ENCODE measurements at regions not wholly inside any gene's neighbourhood (a gene's known extent, or its start where the extent isn't known, plus 50 kb on each side); places are given as distances from the start of the nearest gene placed in this dataset.
"Not testable (repeated sequence)": the region's sequence is repeated elsewhere in the genome, so short reads cannot be mapped to it uniquely, and the experiment has no call there.

GRCh38 chr7:131830681-131831080 lies 274.3 kb upstream of the PODXL start:
- no peak overlapping the region for H3K4me3 ChIP-seq (ENCODE audit: low read depth, low read length)
- no peak for DNase-seq (ENCODE audit: low read depth)

GRCh38 chr7:131829947-131830558 lies 273.6 kb upstream of the PODXL start:
- H3K4me3 ChIP-seq (ENCODE audit: low read depth, low read length) = no peak overlapping the region
- no peak for DNase-seq (ENCODE audit: low read depth)

GRCh38 chr7:131827421-131827820 lies 271.0 kb upstream of the PODXL start:
- no peak for DNase-seq (ENCODE audit: low read depth)
- H3K4me3 ChIP-seq (ENCODE audit: low read depth, low read length) = no peak overlapping the region

- DNase-seq (ENCODE audit: low read depth) = no peak
- no peak overlapping the region for H3K4me3 ChIP-seq (ENCODE audit: low read depth, low read length)
These were observed 270.5 kb upstream of the PODXL start for GRCh38 chr7:131826960-131827359.

GRCh38 chr7:131823961-131824440 lies 267.6 kb upstream of the PODXL start:
- DNase-seq (ENCODE audit: low read depth); H3K4me3 ChIP-seq (ENCODE audit: low read depth, low read length): not testable (repeated sequence)

GRCh38 chr7:131819891-131820290 lies 263.5 kb upstream of the PODXL start:
- no peak overlapping the region for H3K4me3 ChIP-seq (ENCODE audit: low read depth, low read length)
- DNase-seq (ENCODE audit: low read depth) = no peak

GRCh38 chr7:131816391-131817007 lies 260.1 kb upstream of the PODXL start:
- no peak for DNase-seq (ENCODE audit: low read depth)
- no peak overlapping the region for H3K4me3 ChIP-seq (ENCODE audit: low read depth, low read length)

GRCh38 chr7:131808736-131809135 lies 252.3 kb upstream of the PODXL start:
- H3K4me3 ChIP-seq (ENCODE audit: low read depth, low read length) = no peak overlapping the region
- no peak for DNase-seq (ENCODE audit: low read depth)

- not testable (repeated sequence) for DNase-seq (ENCODE audit: low read depth); H3K4me3 ChIP-seq (ENCODE audit: low read depth, low read length)
These were observed 251.7 kb upstream of the PODXL start for GRCh38 chr7:131808156-131808555.

- no peak for DNase-seq (ENCODE audit: low read depth)
- H3K4me3 ChIP-seq (ENCODE audit: low read depth, low read length) = no peak overlapping the region
These were observed 247.4 kb upstream of the PODXL start for GRCh38 chr7:131803816-131804215.

- no peak for DNase-seq (ENCODE audit: low read depth)
- H3K4me3 ChIP-seq (ENCODE audit: low read depth, low read length) = no peak overlapping the region
These were observed 245.9 kb upstream of the PODXL start for GRCh38 chr7:131802195-131802864.

GRCh38 chr7:131800531-131800930 lies 244.1 kb upstream of the PODXL start:
- no peak for DNase-seq (ENCODE audit: low read depth)
- no peak overlapping the region for H3K4me3 ChIP-seq (ENCODE audit: low read depth, low read length)

GRCh38 chr7:131800008-131800407 lies 243.6 kb upstream of the PODXL start:
- no peak for DNase-seq (ENCODE audit: low read depth)
- H3K4me3 ChIP-seq (ENCODE audit: low read depth, low read length) = no peak overlapping the region

GRCh38 chr7:131797841-131798240 lies 241.4 kb upstream of the PODXL start:
- no peak for DNase-seq (ENCODE audit: low read depth)
- no peak overlapping the region for H3K4me3 ChIP-seq (ENCODE audit: low read depth, low read length)

GRCh38 chr7:131795400-131795799 lies 239.0 kb upstream of the PODXL start:
- DNase-seq (ENCODE audit: low read depth) = no peak
- no peak overlapping the region for H3K4me3 ChIP-seq (ENCODE audit: low read depth, low read length)

- H3K4me3 ChIP-seq (ENCODE audit: low read depth, low read length) = no peak overlapping the region
These were observed 235.9 kb upstream of the PODXL start for GRCh38 chr7:131792311-131792710.

GRCh38 chr7:131787101-131787500 lies 230.7 kb upstream of the PODXL start:
- DNase-seq (ENCODE audit: low read depth) = no peak
- H3K4me3 ChIP-seq (ENCODE audit: low read depth, low read length) = no peak overlapping the region

More at GRCh38 chr7:131792311-131792710, 235.9 kb upstream of the PODXL start:
- no peak for DNase-seq (ENCODE audit: low read depth)

GRCh38 chr7:131786204-131786603 lies 229.8 kb upstream of the PODXL start:
- no peak for DNase-seq (ENCODE audit: low read depth)
- H3K4me3 ChIP-seq (ENCODE audit: low read depth, low read length) = no peak overlapping the region

GRCh38 chr7:131778601-131779000 lies 222.2 kb upstream of the PODXL start:
- H3K4me3 ChIP-seq (ENCODE audit: low read depth, low read length) = no peak overlapping the region
- no peak for DNase-seq (ENCODE audit: low read depth)

GRCh38 chr7:131774419-131775220 lies 218.2 kb upstream of the PODXL start:
- DNase-seq (ENCODE audit: low read depth) = no peak
- H3K4me3 ChIP-seq (ENCODE audit: low read depth, low read length) = no peak overlapping the region
